ENCODE measurements at regions not wholly inside any gene's neighbourhood (a gene's known extent, or its start where the extent isn't known, plus 50 kb on each side); places are given as distances from the start of the nearest gene placed in this dataset.

GRCh38 chr16:62615526-62615925 is 579.3 kb upstream of the CDH8 start:
- Histone ChIP-seq H3K36me3 (replicated peaks in 1 of 2; ENCODE audit: control insufficient read depth in 2 of 2, insufficient read depth in 2 of 2, low read length in 2 of 2) (no peaks in the 10 kb centered on the region), H3K4ac (ENCODE audit: low read length) (no peak overlapping the region), H4K8ac (ENCODE audit: low read depth, low read length) (no peak overlapping the region), H3K27me3 (ENCODE audit: control insufficient read depth in 3 of 3, insufficient read depth in 3 of 3, low read depth in 1 of 3, low read length in 3 of 3) (no peaks in the 10 kb centered on the region), H3K23ac (ENCODE audit: low read depth, low read length, poor library complexity) (no peak overlapping the region), H3K4me3 (ENCODE audit: low read length in 2 of 2) (no peak overlapping the region), H3K9ac (ENCODE audit: low read depth, low read length, poor library complexity) (no peak overlapping the region), H3K18ac (ENCODE audit: low read length) (no peak overlapping the region), H3K79me1 (ENCODE audit: low read depth, low read length) (no peaks in the 10 kb centered on the region), H2AFZ (ENCODE audit: low read length) (no peak overlapping the region), H3K14ac (ENCODE audit: low read length) (no peak overlapping the region), H3K4me1 (ENCODE audit: control insufficient read depth in 2 of 2, insufficient read depth in 1 of 2, low read depth in 1 of 2, low read length in 2 of 2) (no peaks in the 10 kb centered on the region), H3K27ac (replicated peaks; ENCODE audit: low read length) (no peak overlapping the region), H4K91ac (ENCODE audit: low read depth, low read length, poor library complexity) (no peak overlapping the region), H2BK5ac (ENCODE audit: low read length) (no peak overlapping the region), H3K4me2 (ENCODE audit: insufficient read depth, low read length, poor library complexity, severe bottlenecking) (no peak overlapping the region), H2BK120ac (ENCODE audit: low read depth, low read length) (no peak overlapping the region), H2BK12ac (ENCODE audit: low read length) (no peak overlapping the region), H2AK5ac (ENCODE audit: low read depth, low read length) (no peak overlapping the region), H3K9me3 (replicated peaks in 1 of 2; ENCODE audit: control insufficient read depth in 2 of 2, insufficient read depth in 1 of 2, low read depth in 1 of 2, low read length in 2 of 2) (no peaks in the 10 kb centered on the region), H2BK15ac (ENCODE audit: low read length) (no peak overlapping the region)
- DNase-seq (ENCODE audit: low spot score), result no peak
- no CpG with 5 or more reads among the region's 2 CpGs for WGBS, 2 donors (ENCODE audit: extremely low coverage in 2 of 2, insufficient read length in 2 of 2, insufficient replicate concordance in 1 of 2)

- Histone ChIP-seq H3K36me3 (replicated peaks in 1 of 2; ENCODE audit: control insufficient read depth in 2 of 2, insufficient read depth in 2 of 2, low read length in 2 of 2) (no peaks in the 10 kb centered on the region), H3K4me2 (ENCODE audit: insufficient read depth, low read length, poor library complexity, severe bottlenecking) (no peak overlapping the region), H2BK120ac (ENCODE audit: low read depth, low read length) (no peak overlapping the region), H2BK12ac (ENCODE audit: low read length) (no peak overlapping the region), H3K9ac (ENCODE audit: low read depth, low read length, poor library complexity) (no peak overlapping the region), H3K4me1 (ENCODE audit: control insufficient read depth in 2 of 2, insufficient read depth in 1 of 2, low read depth in 1 of 2, low read length in 2 of 2) (no peaks in the 10 kb centered on the region), H3K23ac (ENCODE audit: low read depth, low read length, poor library complexity) (no peak overlapping the region), H4K91ac (ENCODE audit: low read depth, low read length, poor library complexity) (no peak overlapping the region), H3K4me3 (ENCODE audit: low read length in 2 of 2) (no peak overlapping the region), H2AFZ (ENCODE audit: low read length) (peak overlapping the region; percentile 20), H4K8ac (ENCODE audit: low read depth, low read length) (no peak overlapping the region), H3K27ac (replicated peaks; ENCODE audit: low read length) (no peak overlapping the region), H3K27me3 (ENCODE audit: control insufficient read depth in 3 of 3, insufficient read depth in 3 of 3, low read depth in 1 of 3, low read length in 3 of 3) (no peaks in the 10 kb centered on the region), H3K18ac (ENCODE audit: low read length) (no peak overlapping the region), H3K4ac (ENCODE audit: low read length) (no peak overlapping the region), H2BK5ac (ENCODE audit: low read length) (no peak overlapping the region), H2BK15ac (ENCODE audit: low read length) (no peak overlapping the region), H3K79me1 (ENCODE audit: low read depth, low read length) (no peaks in the 10 kb centered on the region), H3K9me3 (replicated peaks in 1 of 2; ENCODE audit: control insufficient read depth in 2 of 2, insufficient read depth in 1 of 2, low read depth in 1 of 2, low read length in 2 of 2) (peaks cover 0 to 1% of the 10 kb centered on the region in 2 donors), H2AK5ac (ENCODE audit: low read depth, low read length) (no peak overlapping the region), H3K14ac (ENCODE audit: low read length) (no peak overlapping the region)
- WGBS, 2 donors (ENCODE audit: extremely low coverage in 2 of 2, insufficient read length in 2 of 2, insufficient replicate concordance in 1 of 2), result no CpG with 5 or more reads among the region's 7 CpGs
- DNase-seq (ENCODE audit: low spot score), result no peak
Observed at GRCh38 chr16:62610291-62610690, 574.1 kb upstream of the CDH8 start.

DNA sequence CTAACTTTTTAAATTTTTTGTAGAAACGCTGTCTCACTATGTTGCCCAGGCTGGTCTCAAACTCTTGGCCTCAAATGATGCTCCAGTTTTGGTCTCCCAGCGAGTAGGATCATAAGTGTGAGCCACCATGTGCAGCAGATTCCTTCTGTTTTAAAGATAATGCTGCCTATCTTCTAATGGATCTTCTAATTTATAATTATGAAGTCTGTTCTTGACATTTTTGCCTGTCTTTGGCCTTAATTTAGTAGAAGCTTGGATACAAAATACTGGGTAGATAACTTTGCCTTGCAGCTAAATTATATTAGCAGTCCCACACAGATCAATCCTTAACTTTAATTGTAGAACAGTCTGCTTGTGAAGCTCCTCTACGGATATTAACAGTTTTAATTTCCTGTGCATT is 566.6 kb upstream of the CDH8 start:
- Histone ChIP-seq H2AK5ac (ENCODE audit: low read depth, low read length) (no peak overlapping the region), H3K18ac (ENCODE audit: low read length) (no peak overlapping the region), H2BK120ac (ENCODE audit: low read depth, low read length) (no peak overlapping the region), H4K8ac (ENCODE audit: low read depth, low read length) (no peak overlapping the region), H3K4ac (ENCODE audit: low read length) (no peak overlapping the region), H3K4me2 (ENCODE audit: insufficient read depth, low read length, poor library complexity, severe bottlenecking) (no peak overlapping the region), H4K91ac (ENCODE audit: low read depth, low read length, poor library complexity) (no peak overlapping the region), H3K79me1 (ENCODE audit: low read depth, low read length) (no peaks in the 10 kb centered on the region), H2AFZ (ENCODE audit: low read length) (no peak overlapping the region), H3K9ac (ENCODE audit: low read depth, low read length, poor library complexity) (no peak overlapping the region), H3K27ac (replicated peaks; ENCODE audit: low read length) (no peak overlapping the region), H3K36me3 (replicated peaks in 1 of 2; ENCODE audit: control insufficient read depth in 2 of 2, insufficient read depth in 2 of 2, low read length in 2 of 2) (no peaks in the 10 kb centered on the region), H2BK12ac (ENCODE audit: low read length) (no peak overlapping the region), H3K27me3 (ENCODE audit: control insufficient read depth in 3 of 3, insufficient read depth in 3 of 3, low read depth in 1 of 3, low read length in 3 of 3) (no peaks in the 10 kb centered on the region), H3K23ac (ENCODE audit: low read depth, low read length, poor library complexity) (no peak overlapping the region), H3K4me1 (ENCODE audit: control insufficient read depth in 2 of 2, insufficient read depth in 1 of 2, low read depth in 1 of 2, low read length in 2 of 2) (no peaks in the 10 kb centered on the region), H3K14ac (ENCODE audit: low read length) (no peak overlapping the region), H2BK15ac (ENCODE audit: low read length) (no peak overlapping the region), H2BK5ac (ENCODE audit: low read length) (no peak overlapping the region), H3K9me3 (replicated peaks in 1 of 2; ENCODE audit: control insufficient read depth in 2 of 2, insufficient read depth in 1 of 2, low read depth in 1 of 2, low read length in 2 of 2) (no peaks in the 10 kb centered on the region), H3K4me3 (ENCODE audit: low read length in 2 of 2) (no peak overlapping the region)
- no peak for DNase-seq (ENCODE audit: low spot score)
- WGBS, 2 donors (ENCODE audit: extremely low coverage in 2 of 2, insufficient read length in 2 of 2, insufficient replicate concordance in 1 of 2), result no CpG with 5 or more reads among the region's 3 CpGs

GRCh38 chr16:62597875-62598274 is 561.6 kb upstream of the CDH8 start:
- no peak overlapping the region for H2BK5ac ChIP-seq (ENCODE audit: low read length)
- no peak overlapping the region for H3K27ac ChIP-seq (replicated peaks; ENCODE audit: low read length)
- H3K36me3 ChIP-seq (replicated peaks in 1 of 2; ENCODE audit: control insufficient read depth in 2 of 2, insufficient read depth in 2 of 2, low read length in 2 of 2), result no peaks in the 10 kb centered on the region
- H3K4me1 ChIP-seq (ENCODE audit: control insufficient read depth in 2 of 2, insufficient read depth in 1 of 2, low read depth in 1 of 2, low read length in 2 of 2), result peaks cover 2 to 3% of the 10 kb centered on the region in 2 donors
- H2BK12ac ChIP-seq (ENCODE audit: low read length), result no peak overlapping the region
- no peak overlapping the region for H3K4ac ChIP-seq (ENCODE audit: low read length)
- no peaks in the 10 kb centered on the region for H3K79me1 ChIP-seq (ENCODE audit: low read depth, low read length)
- no peak overlapping the region for H3K18ac ChIP-seq (ENCODE audit: low read length)
- no peak overlapping the region for H2BK15ac ChIP-seq (ENCODE audit: low read length)
- no peak overlapping the region for H4K91ac ChIP-seq (ENCODE audit: low read depth, low read length, poor library complexity)
- no peak for DNase-seq (ENCODE audit: low spot score)
- no peak overlapping the region for H2BK120ac ChIP-seq (ENCODE audit: low read depth, low read length)
- H3K4me3 ChIP-seq (ENCODE audit: low read length in 2 of 2), result no peak overlapping the region
- no peak overlapping the region for H3K4me2 ChIP-seq (ENCODE audit: insufficient read depth, low read length, poor library complexity, severe bottlenecking)
- H4K8ac ChIP-seq (ENCODE audit: low read depth, low read length), result no peak overlapping the region
- H3K23ac ChIP-seq (ENCODE audit: low read depth, low read length, poor library complexity), result no peak overlapping the region
- no peak overlapping the region for H3K14ac ChIP-seq (ENCODE audit: low read length)
- no peaks in the 10 kb centered on the region for H3K9me3 ChIP-seq (replicated peaks in 1 of 2; ENCODE audit: control insufficient read depth in 2 of 2, insufficient read depth in 1 of 2, low read depth in 1 of 2, low read length in 2 of 2)
- H2AFZ ChIP-seq (ENCODE audit: low read length), result no peak overlapping the region
- H3K27me3 ChIP-seq (ENCODE audit: control insufficient read depth in 3 of 3, insufficient read depth in 3 of 3, low read depth in 1 of 3, low read length in 3 of 3), result no peaks in the 10 kb centered on the region
- H3K9ac ChIP-seq (ENCODE audit: low read depth, low read length, poor library complexity), result no peak overlapping the region
- H2AK5ac ChIP-seq (ENCODE audit: low read depth, low read length), result no peak overlapping the region
